ENCODE measurements at regions not wholly inside any gene's neighbourhood (a gene's known extent, or its start where the extent isn't known, plus 50 kb on each side); places are given as distances from the start of the nearest gene placed in this dataset.

- Histone ChIP-seq H3K4me1 (ENCODE audit: insufficient read depth) (no peaks in the 10 kb centered on the region), H3K27ac (ENCODE audit: low read depth) (no peak overlapping the region), H3K79me2 (replicated peaks; ENCODE audit: insufficient read depth) (no peaks in the 10 kb centered on the region), H3K36me3 (ENCODE audit: insufficient read depth) (no peaks in the 10 kb centered on the region), H3F3A (replicated peaks; ENCODE audit: low read depth) (no peaks in the 10 kb centered on the region), H3K9me2 (ENCODE audit: insufficient read depth) (no peaks in the 10 kb centered on the region; the same call in 1 of the 2 replicates), H3K4me2 (no peak overlapping the region), H3K27me3 (ENCODE audit: insufficient read depth) (no peaks in the 10 kb centered on the region), H4K20me1 (replicated peaks; ENCODE audit: insufficient read depth) (no peaks in the 10 kb centered on the region), H2AFZ (no peak overlapping the region), H3K4me3 (no peak overlapping the region)
- Mint-ChIP-seq H3K27me3 (ENCODE audit: insufficient read depth, low read depth, poor library complexity) (no peaks in the 10 kb centered on the region), H3K27ac (no peak overlapping the region), H3K9me3 (no peaks in the 10 kb centered on the region), H3K4me1 (no peaks in the 10 kb centered on the region), H3K4me3 (no peak overlapping the region), H3K36me3 (ENCODE audit: low read depth) (no peaks in the 10 kb centered on the region)
- no peak for ATAC-seq
- TF ChIP-seq, protein P1, sequence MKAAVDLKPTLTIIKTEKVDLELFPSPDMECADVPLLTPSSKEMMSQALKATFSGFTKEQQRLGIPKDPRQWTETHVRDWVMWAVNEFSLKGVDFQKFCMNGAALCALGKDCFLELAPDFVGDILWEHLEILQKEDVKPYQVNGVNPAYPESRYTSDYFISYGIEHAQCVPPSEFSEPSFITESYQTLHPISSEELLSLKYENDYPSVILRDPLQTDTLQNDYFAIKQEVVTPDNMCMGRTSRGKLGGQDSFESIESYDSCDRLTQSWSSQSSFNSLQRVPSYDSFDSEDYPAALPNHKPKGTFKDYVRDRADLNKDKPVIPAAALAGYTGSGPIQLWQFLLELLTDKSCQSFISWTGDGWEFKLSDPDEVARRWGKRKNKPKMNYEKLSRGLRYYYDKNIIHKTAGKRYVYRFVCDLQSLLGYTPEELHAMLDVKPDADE (IDR thresholded peaks at IDR 0.05), result no peak
- TF ChIP-seq NANOG (IDR thresholded peaks at IDR 0.05; ENCODE audit: borderline replicate concordance) (no peak), ZNF331 (CRISPR knock-in tag; IDR thresholded peaks at IDR 0.05; ENCODE audit: low read depth) (no peak), POLR2AphosphoS5 (IDR thresholded peaks at IDR 0.05; ENCODE audit: low read depth) (no peak)
- TF ChIP-seq, protein P2, sequence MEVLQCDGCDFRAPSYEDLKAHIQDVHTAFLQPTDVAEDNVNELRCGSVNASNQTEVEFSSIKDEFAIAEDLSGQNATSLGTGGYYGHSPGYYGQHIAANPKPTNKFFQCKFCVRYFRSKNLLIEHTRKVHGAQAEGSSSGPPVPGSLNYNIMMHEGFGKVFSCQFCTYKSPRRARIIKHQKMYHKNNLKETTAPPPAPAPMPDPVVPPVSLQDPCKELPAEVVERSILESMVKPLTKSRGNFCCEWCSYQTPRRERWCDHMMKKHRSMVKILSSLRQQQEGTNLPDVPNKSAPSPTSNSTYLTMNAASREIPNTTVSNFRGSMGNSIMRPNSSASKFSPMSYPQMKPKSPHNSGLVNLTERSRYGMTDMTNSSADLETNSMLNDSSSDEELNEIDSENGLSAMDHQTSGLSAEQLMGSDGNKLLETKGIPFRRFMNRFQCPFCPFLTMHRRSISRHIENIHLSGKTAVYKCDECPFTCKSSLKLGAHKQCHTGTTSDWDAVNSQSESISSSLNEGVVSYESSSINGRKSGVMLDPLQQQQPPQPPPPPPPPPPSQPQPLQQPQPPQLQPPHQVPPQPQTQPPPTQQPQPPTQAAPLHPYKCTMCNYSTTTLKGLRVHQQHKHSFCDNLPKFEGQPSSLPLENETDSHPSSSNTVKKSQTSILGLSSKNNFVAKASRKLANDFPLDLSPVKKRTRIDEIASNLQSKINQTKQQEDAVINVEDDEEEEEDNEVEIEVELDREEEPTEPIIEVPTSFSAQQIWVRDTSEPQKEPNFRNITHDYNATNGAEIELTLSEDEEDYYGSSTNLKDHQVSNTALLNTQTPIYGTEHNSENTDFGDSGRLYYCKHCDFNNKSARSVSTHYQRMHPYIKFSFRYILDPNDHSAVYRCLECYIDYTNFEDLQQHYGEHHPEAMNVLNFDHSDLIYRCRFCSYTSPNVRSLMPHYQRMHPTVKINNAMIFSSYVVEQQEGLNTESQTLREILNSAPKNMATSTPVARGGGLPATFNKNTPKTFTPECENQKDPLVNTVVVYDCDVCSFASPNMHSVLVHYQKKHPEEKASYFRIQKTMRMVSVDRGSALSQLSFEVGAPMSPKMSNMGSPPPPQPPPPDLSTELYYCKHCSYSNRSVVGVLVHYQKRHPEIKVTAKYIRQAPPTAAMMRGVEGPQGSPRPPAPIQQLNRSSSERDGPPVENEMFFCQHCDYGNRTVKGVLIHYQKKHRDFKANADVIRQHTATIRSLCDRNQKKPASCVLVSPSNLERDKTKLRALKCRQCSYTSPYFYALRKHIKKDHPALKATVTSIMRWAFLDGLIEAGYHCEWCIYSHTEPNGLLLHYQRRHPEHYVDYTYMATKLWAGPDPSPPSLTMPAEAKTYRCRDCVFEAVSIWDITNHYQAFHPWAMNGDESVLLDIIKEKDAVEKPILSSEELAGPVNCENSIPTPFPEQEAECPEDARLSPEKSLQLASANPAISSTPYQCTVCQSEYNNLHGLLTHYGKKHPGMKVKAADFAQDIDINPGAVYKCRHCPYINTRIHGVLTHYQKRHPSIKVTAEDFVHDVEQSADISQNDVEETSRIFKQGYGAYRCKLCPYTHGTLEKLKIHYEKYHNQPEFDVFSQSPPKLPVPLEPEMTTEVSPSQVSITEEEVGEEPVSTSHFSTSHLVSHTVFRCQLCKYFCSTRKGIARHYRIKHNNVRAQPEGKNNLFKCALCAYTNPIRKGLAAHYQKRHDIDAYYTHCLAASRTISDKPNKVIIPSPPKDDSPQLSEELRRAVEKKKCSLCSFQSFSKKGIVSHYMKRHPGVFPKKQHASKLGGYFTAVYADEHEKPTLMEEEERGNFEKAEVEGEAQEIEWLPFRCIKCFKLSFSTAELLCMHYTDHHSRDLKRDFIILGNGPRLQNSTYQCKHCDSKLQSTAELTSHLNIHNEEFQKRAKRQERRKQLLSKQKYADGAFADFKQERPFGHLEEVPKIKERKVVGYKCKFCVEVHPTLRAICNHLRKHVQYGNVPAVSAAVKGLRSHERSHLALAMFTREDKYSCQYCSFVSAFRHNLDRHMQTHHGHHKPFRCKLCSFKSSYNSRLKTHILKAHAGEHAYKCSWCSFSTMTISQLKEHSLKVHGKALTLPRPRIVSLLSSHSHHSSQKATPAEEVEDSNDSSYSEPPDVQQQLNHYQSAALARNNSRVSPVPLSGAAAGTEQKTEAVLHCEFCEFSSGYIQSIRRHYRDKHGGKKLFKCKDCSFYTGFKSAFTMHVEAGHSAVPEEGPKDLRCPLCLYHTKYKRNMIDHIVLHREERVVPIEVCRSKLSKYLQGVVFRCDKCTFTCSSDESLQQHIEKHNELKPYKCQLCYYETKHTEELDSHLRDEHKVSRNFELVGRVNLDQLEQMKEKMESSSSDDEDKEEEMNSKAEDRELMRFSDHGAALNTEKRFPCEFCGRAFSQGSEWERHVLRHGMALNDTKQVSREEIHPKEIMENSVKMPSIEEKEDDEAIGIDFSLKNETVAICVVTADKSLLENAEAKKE (CRISPR knock-in tag; IDR thresholded peaks at IDR 0.05), result no peak
- DNase-seq (ENCODE audit: low spot score), result no peak
These were observed 261.3 kb upstream of the NCKAP5 start for GRCh38 chr2:133829450-133830020.

All from GM23338 (cell line).